A172 (cell line): ENCODE measurements at regions not wholly inside any gene's neighbourhood (a gene's known extent, or its start where the extent isn't known, plus 50 kb on each side); places are given as distances from the start of the nearest gene placed in this dataset.

Source experiments
- DNase-seq: peaks from one replicate; pipeline ENCODE4 v3.0.0-alpha.2; 2015; ENCODE audit warnings: low spot score

DNA sequence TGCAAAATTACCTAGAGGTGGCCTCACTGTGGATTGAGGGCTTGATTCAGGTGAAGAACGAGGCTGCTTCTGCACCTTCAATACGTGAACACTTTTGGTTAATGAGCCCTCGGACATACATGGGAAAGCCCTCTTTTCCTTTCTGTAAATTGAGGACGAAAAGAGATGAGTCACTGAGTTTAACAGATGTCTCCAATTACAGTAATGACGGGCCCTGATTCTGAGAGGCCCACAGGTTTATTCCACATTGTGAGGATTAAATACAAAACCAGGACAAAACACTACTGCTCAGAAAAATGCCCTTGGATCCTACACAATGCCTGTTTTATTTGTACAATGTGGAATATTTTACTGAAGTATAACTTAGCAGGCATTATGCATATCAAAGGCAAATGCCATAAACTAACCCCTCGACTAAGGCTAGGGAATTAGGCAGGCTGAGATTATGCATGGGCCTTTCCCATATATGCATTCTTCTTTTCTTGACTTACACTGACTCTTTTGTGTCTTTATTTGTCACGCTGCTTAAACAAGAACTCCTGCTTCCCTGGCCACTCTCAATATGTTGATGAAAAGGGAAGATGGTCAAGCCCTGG, 819.9 kb downstream of the OLFM4 start:
- no peak for DNase-seq

DNA sequence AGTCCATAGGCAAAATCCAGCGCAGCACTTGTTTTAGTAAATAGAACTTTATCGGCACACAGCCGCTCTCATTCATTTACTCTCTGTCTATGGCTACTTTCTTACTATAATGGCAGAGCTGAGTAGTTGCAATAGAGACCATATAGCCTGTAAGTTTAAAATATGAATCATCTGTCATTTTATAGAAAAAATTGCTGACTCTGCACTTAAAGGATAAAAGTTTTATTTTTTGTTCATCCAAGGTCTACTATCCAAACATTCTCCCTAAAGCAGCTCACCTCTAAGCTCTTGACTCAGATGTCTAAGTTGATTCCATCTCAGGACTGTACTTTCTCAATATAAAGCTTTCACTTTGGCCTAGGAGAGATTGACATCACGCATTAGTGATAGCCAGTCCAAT, 825.7 kb downstream of the OLFM4 start:
- no peak for DNase-seq

DNA sequence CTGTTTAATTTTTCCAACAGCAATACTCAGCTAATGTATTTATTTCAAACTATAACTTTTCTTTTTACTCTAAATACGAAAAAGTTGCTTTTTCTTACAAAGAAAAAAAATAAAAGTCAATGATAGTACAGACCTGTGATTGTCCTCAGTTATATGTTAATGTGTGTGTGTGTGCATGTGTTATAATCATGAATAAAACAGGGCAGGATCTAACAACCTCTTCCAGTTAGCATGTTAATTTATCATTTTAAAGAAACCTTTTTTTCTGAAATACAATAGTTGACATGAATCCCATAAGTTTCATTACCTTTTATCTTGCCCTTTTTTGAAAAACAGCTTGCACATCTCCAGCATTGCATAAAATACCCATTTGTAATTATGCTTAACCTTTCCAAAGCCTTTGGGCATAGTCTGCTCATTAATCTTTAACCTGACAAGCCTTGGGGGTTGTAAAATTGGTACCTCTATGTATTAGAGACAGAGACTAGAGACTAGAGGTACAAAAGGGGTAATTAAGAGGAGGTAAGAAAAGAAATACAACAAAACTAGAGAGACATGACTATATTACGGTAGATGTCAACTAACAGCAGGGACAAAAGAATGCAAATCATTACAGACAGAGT, 828.1 kb downstream of the OLFM4 start:
- DNase-seq: no peak

DNA sequence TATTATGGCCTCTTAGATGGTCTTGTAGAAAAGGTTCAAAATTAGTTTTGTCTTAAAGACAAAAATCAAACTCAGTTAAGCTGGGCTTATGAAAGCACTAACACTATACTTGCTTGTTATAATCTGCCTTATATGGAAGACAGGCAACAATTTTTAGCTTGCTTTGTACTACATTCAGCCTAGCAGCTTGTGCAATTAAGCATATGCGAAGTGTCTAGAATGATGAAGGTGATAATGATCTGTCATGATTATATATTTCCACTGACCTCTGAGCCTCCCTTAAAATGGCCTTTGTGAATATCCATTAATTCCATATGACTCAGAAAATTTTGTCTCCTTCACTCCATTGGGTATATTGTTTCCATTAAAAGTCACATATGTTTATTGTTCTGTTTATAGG, 834.9 kb downstream of the OLFM4 start:
- DNase-seq: no peak

DNA sequence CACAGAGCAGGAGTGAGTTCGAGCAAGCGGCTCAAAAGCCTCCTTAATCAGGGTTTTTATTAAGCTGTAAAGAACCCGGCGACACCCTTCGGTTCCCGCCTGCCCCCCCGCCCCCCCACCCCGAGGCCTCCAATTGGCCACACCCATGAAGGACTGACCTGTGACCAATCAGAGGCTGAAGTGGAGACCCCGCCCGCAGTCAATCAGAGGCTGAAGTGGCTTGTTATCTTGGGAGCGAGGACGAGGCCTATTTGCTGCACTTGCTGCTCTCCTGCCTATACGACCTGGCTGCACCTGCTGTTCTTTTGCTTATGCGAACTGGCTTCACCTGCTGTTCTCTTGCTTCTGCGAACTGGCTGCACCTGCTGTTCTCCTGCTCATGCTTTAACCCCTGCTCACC, 844.9 kb downstream of the OLFM4 start:
- no peak for DNase-seq

DNA sequence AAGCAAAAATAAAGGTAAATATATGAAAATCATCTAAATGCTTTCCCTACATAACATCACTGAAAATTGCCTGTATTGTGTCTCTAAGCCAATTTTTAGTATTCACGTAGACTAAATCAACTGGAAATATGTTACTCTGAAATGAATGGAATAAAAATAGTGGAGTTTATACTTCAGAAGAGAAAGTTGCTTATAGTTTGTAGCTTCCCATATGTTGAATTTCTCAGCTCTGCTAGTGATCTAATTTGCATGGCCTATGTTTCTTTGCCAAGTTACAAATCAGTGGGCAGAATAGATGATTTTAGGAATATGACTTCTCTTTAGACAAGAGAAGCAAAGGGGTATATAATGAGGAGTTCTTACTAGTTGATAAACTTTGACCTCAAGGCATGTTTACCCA, 850.2 kb downstream of the OLFM4 start:
- DNase-seq: no peak

DNA sequence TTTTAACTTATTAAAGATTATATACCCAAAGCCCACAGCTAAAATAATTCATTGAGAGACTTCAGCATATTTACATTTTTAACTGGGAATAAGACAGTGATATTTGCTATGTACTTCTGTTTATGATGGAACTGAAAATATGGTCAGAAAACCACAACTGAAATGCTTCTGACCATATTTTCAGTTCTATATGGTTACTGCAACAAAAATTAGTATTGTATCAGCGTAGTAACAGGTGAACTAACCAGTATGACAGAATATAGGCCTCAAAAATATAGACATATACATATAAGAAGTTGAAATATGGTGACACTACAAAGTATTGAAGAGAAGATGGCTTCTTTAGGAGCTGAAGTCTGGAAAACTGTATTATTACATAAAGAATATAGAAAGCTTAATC, 857.4 kb downstream of the OLFM4 start:
- DNase-seq: no peak

DNA sequence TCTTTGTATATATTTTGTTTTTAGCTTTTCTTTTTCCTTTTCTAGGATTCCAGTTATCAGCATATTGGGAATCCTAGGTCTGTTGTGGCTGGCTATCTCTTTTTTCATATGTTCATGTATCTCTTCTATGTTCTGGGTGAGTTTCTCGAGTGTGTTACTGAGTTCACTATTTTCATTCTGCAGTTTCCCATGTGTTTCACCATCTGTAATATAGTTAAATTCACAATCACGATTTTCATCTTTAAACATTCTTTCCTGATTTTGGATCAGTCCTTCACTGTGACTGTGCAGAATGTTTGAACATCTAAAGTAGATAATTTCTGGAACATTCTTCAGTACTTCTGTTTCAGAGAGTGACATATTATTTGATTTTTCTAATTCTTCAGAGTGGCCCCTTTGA, 862.1 kb downstream of the OLFM4 start:
- no peak for DNase-seq

DNA sequence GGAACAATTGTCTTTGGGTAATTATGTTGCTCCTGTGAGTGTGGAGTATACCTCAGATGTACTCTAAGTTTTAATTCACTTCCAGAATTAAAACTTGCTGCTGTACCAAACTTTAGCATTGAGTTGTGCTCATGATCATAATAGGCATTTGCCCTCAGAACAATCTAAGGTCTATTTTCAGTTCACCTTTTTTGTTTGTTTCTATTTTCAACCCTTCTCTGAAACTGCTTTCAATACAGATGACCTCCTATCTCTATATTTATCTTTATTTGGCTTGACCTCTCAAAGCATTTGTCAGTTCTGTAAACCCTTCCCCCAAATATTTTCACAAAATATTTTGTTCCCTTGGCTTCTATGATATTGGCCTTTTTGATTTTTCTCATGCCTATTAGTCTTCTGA, 873.0 kb downstream of the OLFM4 start:
- no peak for DNase-seq

DNA sequence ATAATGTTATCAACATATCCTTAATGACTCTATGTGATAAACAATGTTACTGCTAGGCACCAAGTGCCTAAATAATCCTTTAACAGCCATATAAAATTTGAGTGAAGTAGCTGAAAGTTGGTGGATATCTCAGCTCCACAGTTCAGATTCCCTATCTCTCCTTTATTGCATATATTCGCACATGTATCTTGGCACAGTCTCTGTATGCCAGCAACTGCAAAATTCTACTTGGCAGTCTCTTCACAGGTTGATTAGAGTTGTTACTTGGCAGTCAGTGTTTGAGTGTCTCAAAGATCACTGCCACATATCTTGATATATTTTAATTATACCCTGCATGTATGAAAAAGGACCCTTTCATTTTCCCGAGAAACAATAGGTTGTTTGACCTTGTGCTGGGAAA, 879.3 kb downstream of the OLFM4 start:
- no peak for DNase-seq

DNA sequence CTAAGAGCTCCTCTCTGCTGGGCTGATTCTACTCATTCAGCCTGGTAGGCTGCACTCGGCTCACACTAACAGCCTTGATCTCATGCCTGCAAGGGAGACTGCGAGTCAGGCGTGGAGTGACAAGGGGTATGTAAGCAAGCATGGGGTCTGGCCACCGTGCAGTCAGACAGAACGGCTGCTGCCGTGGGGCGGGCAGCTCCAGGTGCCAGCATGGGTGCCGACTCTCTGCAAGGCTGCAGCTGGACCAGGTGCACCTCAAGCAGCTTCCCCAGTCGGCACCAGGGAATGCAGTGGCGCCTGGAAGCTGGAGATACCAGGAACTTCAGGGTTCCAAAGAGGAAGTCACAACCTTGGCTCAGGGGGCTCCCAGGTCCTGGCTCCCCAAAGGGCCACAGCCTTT, 892.3 kb downstream of the OLFM4 start:
- no peak for DNase-seq

DNA sequence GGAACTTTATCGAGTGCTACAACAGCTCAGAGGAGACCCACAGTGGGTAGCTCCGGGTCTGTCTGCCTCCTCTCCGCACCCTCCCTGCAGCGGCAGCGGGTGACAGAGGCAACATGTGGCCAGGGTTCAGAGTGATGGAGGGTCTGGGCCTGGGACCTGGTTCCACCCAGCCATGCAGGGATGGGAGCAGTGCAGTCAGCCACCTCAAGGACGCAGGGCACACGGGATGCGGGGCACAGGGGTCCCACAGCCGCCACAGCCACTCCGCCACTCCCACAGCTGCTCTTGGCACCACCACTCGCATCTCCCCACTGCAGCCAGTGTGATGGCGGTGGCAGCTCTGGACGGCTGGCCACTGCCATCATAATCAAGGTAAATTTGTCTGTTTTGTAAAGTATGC, 892.9 kb downstream of the OLFM4 start:
- no peak for DNase-seq

DNA sequence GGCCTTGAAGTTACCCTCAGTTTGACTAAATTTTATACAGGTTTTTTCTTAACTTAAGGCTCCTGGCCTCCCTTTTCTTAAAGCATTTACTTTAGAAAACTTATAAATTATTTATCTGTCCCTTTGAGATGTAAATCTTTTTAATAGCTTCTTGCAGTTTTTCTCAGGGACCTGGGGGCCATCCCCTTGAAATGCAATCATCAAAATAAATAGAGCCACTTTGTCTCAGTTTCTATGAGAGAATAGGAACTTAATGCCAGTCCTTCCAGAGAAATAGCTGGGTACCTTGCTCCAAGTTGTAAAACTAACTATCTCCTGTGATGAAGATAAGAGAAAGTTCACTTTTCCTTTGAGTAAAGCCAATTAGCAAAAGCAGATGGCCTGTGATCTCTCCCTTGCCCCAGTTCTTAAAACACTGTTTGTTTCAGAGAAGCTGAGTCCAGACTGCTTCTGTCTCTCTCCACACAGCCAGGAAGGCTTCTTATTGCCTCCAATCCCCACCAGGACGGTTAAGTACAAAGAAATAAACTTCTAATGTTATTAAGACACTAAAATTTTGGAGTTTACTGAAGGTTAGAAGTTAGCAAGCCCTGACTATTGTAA, 913.1 kb downstream of the OLFM4 start:
- no peak for DNase-seq

DNA sequence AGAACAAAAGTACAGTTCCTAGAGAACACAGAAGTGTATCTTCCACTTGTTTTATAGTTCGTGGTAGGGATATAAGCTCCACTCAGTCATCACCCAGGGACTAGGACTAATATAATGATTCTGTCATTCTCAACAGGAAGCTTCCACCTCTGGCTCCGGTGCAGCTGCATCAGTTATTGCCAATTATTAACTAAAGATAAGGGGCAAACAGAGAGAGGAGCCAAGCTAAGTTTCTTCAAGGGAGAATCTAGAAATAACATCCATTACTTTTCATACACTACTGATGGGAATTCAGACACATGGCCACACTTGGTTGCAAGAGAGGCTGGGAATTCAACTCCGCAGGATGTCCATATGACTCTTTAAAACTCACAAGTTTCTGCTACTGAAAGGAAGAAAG, 917.9 kb downstream of the OLFM4 start:
- DNase-seq: no peak

DNA sequence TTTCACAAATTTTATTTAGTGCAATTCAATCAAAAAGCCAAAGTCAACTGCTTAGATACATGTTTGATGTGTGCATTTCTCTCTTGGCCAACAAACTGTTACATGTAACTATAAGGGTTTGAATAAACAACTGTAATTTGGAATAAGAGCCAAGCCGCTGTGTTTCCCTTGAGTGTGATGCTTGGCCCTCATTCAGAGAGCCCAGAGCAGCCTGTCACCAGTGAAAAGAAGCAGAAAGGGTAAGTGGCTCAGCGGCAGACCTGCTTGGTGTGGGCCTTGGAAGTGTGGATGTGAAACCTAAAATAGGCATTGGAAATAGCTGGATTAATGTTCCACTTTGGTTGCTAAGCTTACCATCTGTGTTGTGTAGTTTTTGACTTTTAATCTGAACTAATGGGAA, 924.6 kb downstream of the OLFM4 start:
- no peak for DNase-seq
